ENCODE measurements at regions not wholly inside any gene's neighbourhood (a gene's known extent, or its start where the extent isn't known, plus 50 kb on each side); places are given as distances from the start of the nearest gene placed in this dataset.

- TF ChIP-seq ARID4B (CRISPR knock-in tag; IDR thresholded peaks at IDR 0.05; ENCODE audit: borderline replicate concordance) (no peak), CTCF (IDR thresholded peaks at IDR 0.05) (no peak), ZNF512 (CRISPR knock-in tag; IDR thresholded peaks at IDR 0.05; ENCODE audit: borderline replicate concordance) (no peak), ESRRA (CRISPR knock-in tag; IDR thresholded peaks at IDR 0.05; ENCODE audit: borderline replicate concordance) (no peak), NFATC4 (CRISPR knock-in tag; IDR thresholded peaks at IDR 0.05) (no peak), PREB (CRISPR knock-in tag; IDR thresholded peaks at IDR 0.05; ENCODE audit: borderline replicate concordance) (no peak), NR3C1 (CRISPR knock-in tag; conservative IDR thresholded peaks at IDR 0.05; ENCODE audit: low read depth) (no peak), GABPB1 (CRISPR knock-in tag; IDR thresholded peaks at IDR 0.05) (no peak), STAT6 (CRISPR knock-in tag; conservative IDR thresholded peaks at IDR 0.05; ENCODE audit: low read depth) (no peak), NFE2L1 (CRISPR knock-in tag; IDR thresholded peaks at IDR 0.05) (no peak)
These were observed 76.4 kb upstream of the FICD start for GRCh38 chr12:108438667-108439066.
